ENCODE measurements at regions not wholly inside any gene's neighbourhood (a gene's known extent, or its start where the extent isn't known, plus 50 kb on each side); places are given as distances from the start of the nearest gene placed in this dataset.
"Not testable (repeated sequence)": the region's sequence is repeated elsewhere in the genome, so short reads cannot be mapped to it uniquely, and the experiment has no call there.

DNA sequence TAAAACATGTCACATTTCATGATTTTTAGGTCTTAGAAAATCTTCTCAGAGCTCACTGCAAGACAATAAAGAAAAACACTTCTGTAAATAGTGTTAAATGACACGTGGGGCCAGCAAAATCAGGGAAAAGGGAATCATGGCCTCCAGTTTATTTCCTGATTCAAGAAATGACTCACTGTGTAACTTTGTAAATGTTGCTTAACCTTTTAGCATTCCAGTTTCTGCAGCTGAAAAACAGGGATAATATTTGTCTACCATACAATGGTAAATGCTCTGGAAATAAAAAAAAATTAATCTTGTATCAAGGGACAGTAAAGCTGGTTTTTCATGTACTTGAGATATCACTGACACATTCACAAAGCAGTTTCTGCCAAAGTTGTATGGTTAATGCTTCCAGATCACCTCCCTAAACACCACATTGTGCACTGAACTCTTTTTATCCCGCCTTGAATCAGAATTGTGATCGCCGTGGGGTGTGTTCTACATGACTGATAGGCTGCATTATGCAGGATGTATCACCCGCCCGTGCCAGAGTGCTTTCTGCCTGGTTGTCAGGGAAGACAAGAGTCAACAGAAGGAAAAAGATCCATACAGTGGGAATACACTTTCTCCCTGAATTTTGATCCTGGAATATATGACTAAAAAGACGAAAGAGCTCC, 238.8 kb downstream of the IKZF2 start:
- DNase-seq = no peak

GRCh38 chr2:212911011-212911410, 240.4 kb downstream of the IKZF2 start:
- no peak for DNase-seq

DNA sequence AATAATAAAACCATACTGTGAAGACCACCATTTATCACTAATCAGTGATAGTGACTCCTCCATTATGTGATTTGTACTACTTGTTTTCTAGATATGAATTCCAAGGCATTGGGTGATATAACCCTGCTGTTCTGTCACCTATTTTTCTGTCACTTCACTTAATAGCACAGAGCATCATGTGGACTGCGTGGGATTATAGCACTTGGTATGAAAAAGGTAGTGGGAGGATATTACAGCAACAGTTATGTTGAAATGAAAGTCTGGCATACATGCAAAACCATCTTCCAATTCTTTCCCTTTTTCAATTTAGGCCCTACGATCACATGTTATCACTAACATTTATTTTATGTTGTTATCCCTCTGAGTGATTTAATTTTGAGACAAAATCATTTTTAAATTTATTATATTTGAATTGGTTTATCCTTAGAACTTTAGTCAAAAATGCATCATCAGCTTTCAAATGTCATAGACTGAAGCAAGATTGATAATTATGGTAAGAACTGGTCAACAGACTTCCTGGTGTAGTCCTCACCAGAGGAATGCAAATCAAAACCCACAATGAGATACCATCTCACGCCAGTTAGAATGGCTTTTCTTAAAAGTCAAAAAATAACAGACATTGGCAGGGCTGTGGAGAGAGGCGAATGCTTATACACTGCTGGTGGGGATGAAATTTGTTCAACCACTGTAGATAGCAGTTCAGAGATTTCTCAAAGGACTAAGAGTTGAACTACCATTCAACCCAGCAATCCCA, 242.6 kb downstream of the IKZF2 start:
- no peak for DNase-seq

- DNase-seq = no peak
Measured at GRCh38 chr2:212908031-212908430, 243.4 kb downstream of the IKZF2 start.

DNA sequence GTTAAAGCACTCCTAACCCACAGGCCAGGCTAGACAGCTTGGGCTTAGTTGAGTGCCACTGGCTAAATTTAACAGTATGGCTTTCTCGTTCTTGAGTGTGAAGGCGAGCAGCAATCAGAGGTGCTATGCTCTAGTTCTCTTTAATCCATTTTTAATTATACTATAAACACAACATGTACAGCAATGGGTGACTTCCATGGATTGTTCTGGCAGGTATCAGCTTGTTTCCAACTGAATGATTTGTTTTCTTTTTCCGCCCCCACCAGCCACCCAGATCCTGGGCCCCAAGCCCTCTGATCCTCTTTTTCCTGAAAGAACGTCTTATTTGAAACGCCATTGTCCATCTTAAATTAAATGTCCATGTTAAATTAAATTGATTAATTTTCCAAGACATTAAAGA, 244.8 kb downstream of the IKZF2 start:
- no peak for DNase-seq

GRCh38 chr2:212905640-212906201, 245.7 kb downstream of the IKZF2 start:
- DNase-seq = no peak

DNA sequence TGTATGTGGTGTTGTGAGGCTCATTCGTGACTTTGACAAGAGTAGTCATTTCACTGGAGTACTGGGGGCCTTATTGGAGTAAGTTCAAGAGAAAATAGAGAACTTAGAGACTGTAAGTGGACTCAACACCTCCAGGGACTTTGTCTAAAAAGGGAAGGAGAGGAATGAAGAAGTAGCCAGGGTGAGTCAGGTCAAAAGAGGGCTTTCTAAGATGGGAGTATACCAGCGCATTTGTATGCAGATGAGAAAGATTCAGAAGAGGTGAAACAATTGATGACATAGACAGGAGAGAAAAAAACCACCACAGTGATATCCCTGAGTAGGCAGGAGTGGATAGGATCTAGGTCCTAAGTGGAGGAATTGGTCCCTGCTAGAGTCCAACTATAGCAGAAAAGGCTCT, 246.8 kb downstream of the IKZF2 start:
- DNase-seq = no peak

DNA sequence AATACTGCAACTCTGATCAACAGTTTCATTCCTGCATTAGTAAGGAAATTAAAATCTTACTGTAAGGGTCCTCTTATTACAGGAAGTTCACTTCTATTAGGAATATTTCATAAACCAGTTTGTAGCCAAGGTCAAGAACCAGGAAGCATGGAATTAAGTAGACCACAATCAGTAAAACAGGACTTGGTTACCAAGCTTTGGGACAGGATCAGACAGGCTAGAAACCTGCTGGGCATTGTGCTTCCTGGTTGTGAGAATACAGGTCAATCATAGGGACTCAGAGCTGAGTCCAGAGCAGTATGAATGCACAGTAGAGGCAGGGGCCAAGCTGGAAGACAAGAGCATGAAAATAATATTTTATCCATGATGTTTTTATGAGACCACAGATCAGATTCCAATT, 248.0 kb downstream of the IKZF2 start:
- no peak for DNase-seq

DNA sequence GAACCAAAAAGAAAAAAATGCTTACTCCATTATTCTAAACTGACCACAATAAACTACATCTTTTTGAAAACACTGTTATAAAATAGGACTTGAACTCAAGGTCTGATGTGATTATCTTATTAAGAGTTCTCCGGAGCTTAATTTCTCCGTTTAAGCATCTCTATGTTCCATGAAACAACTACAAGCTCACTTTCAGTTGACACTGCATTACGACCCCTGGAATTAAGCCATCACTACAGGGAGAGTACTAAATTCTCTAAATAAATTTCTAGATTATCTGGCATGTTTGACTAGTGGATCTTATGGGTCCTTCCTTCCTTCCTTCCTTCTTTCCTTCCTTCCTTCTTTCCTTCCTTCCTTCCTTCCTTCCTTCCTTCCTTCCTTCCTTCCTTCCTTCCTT, 249.0 kb downstream of the IKZF2 start:
- DNase-seq = no peak

GRCh38 chr2:212901604-212902275, 249.7 kb downstream of the IKZF2 start:
- no peak for DNase-seq

DNA sequence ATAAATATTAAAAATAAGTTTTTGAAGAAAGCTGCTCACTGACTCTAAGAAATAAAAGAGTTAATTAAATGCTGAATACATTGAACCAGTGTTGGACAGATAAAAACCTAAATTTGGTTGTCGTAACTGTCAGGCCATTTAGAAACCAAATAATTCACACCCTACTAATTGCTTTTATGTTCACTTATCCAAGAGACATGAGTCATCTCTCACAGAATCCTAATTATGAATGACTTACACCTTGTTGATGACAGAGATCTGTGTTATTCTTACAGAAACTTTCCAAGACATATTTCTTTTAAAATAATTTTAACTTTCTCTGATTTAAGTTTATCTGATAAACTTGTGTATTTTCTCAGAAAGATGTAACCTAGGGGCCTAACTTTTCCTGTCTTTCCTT, 250.7 kb downstream of the IKZF2 start:
- no peak for DNase-seq

DNA sequence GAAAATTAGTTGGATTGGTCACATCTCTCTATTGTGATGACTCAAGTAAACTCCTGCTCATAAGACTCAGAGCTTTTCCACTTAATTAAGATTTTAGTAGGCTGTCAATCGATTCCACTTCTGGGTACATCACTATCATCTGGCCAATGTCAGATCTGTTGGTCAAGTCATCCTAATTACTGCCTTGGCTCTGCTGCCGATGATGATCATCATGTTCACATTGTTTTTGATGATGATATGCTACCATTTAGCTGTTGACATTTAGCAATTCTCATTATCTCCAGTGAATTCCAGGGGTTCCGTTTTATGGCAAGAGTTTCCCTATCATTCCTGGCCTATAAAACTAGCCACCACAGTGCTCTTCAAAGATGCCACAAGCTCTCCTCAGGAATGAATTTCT, 253.4 kb downstream of the IKZF2 start:
- no peak for DNase-seq

DNA sequence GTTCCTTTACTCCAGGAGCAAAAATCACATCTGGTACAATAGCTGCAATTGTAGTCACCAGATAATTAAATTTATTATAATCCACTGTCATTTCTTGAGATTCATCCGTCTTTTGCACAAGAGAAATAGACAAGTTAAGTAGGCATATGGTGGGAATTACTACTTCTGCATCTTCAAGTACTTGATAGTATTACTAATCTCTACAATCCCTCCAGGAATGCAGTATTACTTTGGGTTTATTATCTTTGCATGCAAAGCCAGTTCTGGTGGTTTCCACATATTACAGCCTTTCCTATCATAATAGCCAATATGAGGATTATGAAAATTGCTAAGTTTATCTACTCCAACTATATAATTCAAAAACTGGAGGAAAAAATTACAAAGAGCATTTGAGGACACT, 254.1 kb downstream of the IKZF2 start:
- no peak for DNase-seq

GRCh38 chr2:212894026-212894425, 257.4 kb downstream of the IKZF2 start:
- DNase-seq = no peak

- DNase-seq = no peak
Measured at GRCh38 chr2:212893216-212893615, 258.2 kb downstream of the IKZF2 start.

GRCh38 chr2:212892193-212892592, 259.2 kb downstream of the IKZF2 start:
- DNase-seq = no peak

GRCh38 chr2:212891580-212891979, 259.8 kb downstream of the IKZF2 start:
- no peak for DNase-seq

GRCh38 chr2:212882626-212883025, 268.8 kb downstream of the IKZF2 start:
- DNase-seq = no peak

- not testable (repeated sequence) for DNase-seq
Measured at GRCh38 chr2:212876556-212876955, 274.9 kb downstream of the IKZF2 start.

DNA sequence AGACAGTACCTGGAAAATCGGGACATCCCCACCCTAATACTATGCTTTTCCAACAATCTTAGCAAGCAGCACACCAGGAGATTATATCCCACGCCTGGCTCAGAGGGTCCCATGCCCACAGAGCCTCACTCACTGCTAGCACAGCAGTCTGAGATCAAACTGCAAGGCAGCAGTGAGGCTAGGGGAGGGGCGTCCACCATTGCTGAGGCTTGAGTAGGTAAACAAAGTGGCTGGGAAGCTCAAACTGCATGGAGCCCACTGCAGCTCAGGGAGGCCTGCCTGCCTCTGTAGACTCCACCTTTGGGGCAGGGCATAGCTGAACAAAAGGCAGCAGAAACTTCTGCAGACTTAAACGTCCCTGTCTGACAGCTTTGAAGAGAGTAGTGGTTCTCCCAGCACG, 275.5 kb downstream of the IKZF2 start:
- not testable (repeated sequence) for DNase-seq

- no peak for DNase-seq
Measured at GRCh38 chr2:212873256-212873655, 278.2 kb downstream of the IKZF2 start.

- no peak for DNase-seq
Measured at GRCh38 chr2:212871597-212871996, 279.8 kb downstream of the IKZF2 start.

DNA sequence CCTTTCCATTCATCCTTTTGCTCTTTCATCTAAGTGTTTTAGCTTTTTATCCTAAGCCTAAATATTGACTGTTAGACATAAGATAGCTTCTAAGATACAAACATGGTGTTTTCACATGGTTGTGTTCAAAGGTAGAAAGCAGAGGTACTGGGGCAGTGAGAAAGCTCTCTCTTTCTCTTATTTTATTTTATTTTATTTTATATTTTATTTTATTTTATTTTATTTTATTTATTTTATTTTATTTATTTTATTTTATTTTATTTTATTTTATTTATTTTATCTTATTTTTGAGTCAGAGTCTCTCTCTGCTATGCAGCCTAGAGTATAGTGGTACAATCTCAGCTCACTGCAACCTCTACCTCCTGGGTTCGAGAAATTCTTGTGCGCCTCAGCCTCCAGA, 287.2 kb downstream of the IKZF2 start:
- DNase-seq = no peak

DNA sequence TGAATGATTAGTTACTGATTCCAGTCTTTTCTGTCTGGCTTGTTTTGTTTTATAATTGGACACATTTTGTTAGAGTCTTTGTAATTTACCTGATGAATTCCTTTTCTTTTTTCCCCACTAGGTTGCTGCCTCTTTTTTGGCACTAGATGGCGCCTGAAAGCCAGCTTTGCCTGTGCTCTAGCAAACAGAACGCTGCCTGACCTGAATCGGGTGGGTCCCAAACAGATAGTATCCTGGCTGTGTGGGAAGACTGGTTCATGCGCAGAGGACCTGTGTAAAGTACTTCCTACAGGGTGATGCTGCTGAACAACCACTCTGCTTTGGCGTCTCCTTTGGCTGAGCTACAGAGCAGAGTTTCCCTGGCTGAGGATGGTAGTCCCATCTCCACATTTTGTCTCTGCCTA, 288.2 kb downstream of the IKZF2 start:
- DNase-seq = peak in 1 of 2 donors; percentile 30

All from stimulated activated CD4-positive, alpha-beta T cell treated with anti-CD3 and anti-CD28 coated beads, Interleukin-2, amount 100 ng/mL, for 24 hours (primary cell).